ENCODE measurements at regions not wholly inside any gene's neighbourhood (a gene's known extent, or its start where the extent isn't known, plus 50 kb on each side); places are given as distances from the start of the nearest gene placed in this dataset.

DNA sequence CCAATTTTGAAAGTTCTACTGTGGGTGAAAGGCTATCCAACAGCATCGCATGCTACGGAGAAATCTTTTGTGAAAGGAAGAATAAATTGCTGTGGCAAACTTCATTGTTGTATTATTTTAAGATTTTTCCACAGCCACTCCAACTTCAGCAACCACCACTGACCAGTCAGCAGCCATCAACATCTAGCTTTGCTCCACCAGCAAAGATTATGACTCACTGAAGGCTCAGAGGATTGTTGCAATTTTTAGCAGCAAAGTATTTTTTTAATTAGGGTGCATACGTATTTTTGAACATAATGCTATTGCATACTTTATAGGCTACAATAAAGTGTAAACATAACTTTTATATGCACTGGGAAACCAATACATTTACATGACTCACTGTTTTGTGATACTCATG lies 493.5 kb downstream of the TFAP2A start:
- TF ChIP-seq, protein P1, sequence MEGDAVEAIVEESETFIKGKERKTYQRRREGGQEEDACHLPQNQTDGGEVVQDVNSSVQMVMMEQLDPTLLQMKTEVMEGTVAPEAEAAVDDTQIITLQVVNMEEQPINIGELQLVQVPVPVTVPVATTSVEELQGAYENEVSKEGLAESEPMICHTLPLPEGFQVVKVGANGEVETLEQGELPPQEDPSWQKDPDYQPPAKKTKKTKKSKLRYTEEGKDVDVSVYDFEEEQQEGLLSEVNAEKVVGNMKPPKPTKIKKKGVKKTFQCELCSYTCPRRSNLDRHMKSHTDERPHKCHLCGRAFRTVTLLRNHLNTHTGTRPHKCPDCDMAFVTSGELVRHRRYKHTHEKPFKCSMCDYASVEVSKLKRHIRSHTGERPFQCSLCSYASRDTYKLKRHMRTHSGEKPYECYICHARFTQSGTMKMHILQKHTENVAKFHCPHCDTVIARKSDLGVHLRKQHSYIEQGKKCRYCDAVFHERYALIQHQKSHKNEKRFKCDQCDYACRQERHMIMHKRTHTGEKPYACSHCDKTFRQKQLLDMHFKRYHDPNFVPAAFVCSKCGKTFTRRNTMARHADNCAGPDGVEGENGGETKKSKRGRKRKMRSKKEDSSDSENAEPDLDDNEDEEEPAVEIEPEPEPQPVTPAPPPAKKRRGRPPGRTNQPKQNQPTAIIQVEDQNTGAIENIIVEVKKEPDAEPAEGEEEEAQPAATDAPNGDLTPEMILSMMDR (conservative IDR thresholded peaks at IDR 0.05; ENCODE audit: low read depth, low read length) = no peak
- no peak for TF ChIP-seq EZH2 (IDR thresholded peaks at IDR 0.05; ENCODE audit: borderline replicate concordance, low read depth, low read length, poor library complexity, severe bottlenecking)

All from A673 (cell line).